ENCODE measurements at regions not wholly inside any gene's neighbourhood (a gene's known extent, or its start where the extent isn't known, plus 50 kb on each side); places are given as distances from the start of the nearest gene placed in this dataset.

DNA sequence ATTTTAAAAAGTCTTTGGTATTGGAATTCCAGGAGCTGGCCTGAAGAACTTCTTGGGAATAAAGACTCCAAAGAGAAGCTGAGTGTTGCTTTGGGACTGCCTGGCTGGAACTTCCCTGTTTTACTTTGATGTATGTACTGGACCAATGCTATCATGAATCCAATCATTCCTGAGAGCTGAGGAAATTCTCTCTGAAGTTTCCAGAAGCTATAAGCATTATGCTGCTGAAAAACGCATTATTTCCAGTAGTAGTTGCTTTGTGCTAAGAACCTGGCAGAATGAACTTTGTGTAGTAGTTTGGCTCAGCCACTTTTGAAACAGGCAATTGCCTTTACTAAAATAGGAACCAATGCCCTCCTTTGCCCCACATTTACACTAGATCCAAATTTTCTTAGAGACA lies 260.7 kb downstream of the HLX start:
- TF ChIP-seq CTCF (IDR thresholded peaks at IDR 0.05): no peak
- no peak for TF ChIP-seq POLR2A (IDR thresholded peaks at IDR 0.05)

Data from body of pancreas (tissue), 4 donors.